Fibroblast of mammary gland (primary cell): ENCODE measurements at regions not wholly inside any gene's neighbourhood (a gene's known extent, or its start where the extent isn't known, plus 50 kb on each side); places are given as distances from the start of the nearest gene placed in this dataset.
A peak's percentile ranks its signal among the peaks of the same experiment; 100 is the strongest.

Experiments used
- DNase-seq: peaks from one replicate; pipeline ENCODE4 v3.0.0-alpha.2; 2010; ENCODE audit warnings: low read depth
- H3K4me3 ChIP-seq: 2 replicates; pipeline ENCODE4 v1.5.1; 2011; ENCODE audit warnings: low read depth, mild to moderate bottlenecking, low read length, moderate library complexity; ENCODE audit not compliant: control insufficient read depth
- CTCF ChIP-seq: conservative IDR thresholded peaks from 2 replicates; pipeline ENCODE4 v1.5.1; 2011; ENCODE audit warnings: low read depth, low read length, inconsistent platforms; ENCODE audit not compliant: control insufficient read depth, insufficient read depth

GRCh38 chr2:204090021-204090420 is 153.5 kb downstream of the ICOS start:
- no peak overlapping the region for H3K4me3 ChIP-seq
- DNase-seq, result no peak
- no peak for TF ChIP-seq CTCF

GRCh38 chr2:204104811-204105210 is 168.2 kb downstream of the ICOS start:
- DNase-seq, result no peak
- no peak for TF ChIP-seq CTCF
- H3K4me3 ChIP-seq, result no peak overlapping the region

- peak; percentile 28 for DNase-seq
- H3K4me3 ChIP-seq, result no peak overlapping the region
- peak; percentile 29 for TF ChIP-seq CTCF
Measured at GRCh38 chr2:204108330-204108751, 171.8 kb downstream of the ICOS start.

GRCh38 chr2:204108781-204109295 is 172.3 kb downstream of the ICOS start:
- DNase-seq, result no peak
- TF ChIP-seq CTCF, result no peak
- no peak overlapping the region for H3K4me3 ChIP-seq

- DNase-seq, result no peak
- no peak for TF ChIP-seq CTCF
- no peak overlapping the region for H3K4me3 ChIP-seq
Measured at GRCh38 chr2:204109681-204110080, 173.1 kb downstream of the ICOS start.

GRCh38 chr2:204110338-204110741 is 173.8 kb downstream of the ICOS start:
- no peak overlapping the region for H3K4me3 ChIP-seq
- TF ChIP-seq CTCF, result no peak
- peak; percentile 40 for DNase-seq

GRCh38 chr2:204110751-204111516 is 174.4 kb downstream of the ICOS start:
- TF ChIP-seq CTCF, result no peak
- peak; percentile 57 for DNase-seq
- no peak overlapping the region for H3K4me3 ChIP-seq
